D721Med (cell line): ENCODE measurements at regions not wholly inside any gene's neighbourhood (a gene's known extent, or its start where the extent isn't known, plus 50 kb on each side); places are given as distances from the start of the nearest gene placed in this dataset.

ENCODE experiments used
- DNase-seq: peaks from one replicate; pipeline ENCODE4 v3.0.0; 2011; ENCODE audit warnings: low spot score; ENCODE audit not compliant: insufficient read length
- FAIRE-seq: peaks from 2 replicates; lab custom pipeline; 2011; peaks lifted over from hg19 to GRCh38; lab: Jason Lieb, UNC
- TF ChIP-seq, protein P1 (sequence below): IDR thresholded peaks from 2 replicates; pipeline ENCODE4 v1.5.1; 2012; ENCODE audit warnings: mild to moderate bottlenecking, control low read depth; ENCODE audit not compliant: insufficient read depth; ENCODE audit errors: missing control alignments

GRCh38 chr3:187913617-187914033 is 168.4 kb upstream of the BCL6 start:
- no peak for FAIRE-seq
- TF ChIP-seq, protein P1, sequence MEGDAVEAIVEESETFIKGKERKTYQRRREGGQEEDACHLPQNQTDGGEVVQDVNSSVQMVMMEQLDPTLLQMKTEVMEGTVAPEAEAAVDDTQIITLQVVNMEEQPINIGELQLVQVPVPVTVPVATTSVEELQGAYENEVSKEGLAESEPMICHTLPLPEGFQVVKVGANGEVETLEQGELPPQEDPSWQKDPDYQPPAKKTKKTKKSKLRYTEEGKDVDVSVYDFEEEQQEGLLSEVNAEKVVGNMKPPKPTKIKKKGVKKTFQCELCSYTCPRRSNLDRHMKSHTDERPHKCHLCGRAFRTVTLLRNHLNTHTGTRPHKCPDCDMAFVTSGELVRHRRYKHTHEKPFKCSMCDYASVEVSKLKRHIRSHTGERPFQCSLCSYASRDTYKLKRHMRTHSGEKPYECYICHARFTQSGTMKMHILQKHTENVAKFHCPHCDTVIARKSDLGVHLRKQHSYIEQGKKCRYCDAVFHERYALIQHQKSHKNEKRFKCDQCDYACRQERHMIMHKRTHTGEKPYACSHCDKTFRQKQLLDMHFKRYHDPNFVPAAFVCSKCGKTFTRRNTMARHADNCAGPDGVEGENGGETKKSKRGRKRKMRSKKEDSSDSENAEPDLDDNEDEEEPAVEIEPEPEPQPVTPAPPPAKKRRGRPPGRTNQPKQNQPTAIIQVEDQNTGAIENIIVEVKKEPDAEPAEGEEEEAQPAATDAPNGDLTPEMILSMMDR, result no peak
- no peak for DNase-seq

- FAIRE-seq, result no peak
- DNase-seq, result no peak
- TF ChIP-seq, protein P1, result no peak
These were observed 169.0 kb upstream of the BCL6 start for GRCh38 chr3:187914231-187914630.

DNA sequence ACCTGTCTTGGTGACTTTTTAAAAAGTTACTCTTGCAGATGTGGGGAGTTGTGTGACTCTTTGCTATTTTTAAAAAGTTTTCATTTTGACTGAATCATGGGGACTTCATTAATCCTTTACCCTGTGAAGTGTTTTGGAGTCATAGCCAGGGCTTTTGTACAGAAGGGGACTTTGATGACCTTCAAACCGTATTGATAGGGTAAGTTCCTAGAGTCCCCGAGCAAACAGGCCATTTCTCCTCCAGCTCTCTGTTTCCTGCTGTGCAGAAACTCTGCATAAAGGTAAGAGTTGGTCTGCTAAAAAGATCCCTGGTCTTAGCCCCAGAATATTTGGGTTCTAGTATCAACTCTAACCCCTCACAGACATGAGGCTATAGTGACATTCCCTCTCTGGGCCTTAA is 170.8 kb upstream of the BCL6 start:
- DNase-seq (no peak), FAIRE-seq (no peak)
- TF ChIP-seq, protein P1, result no peak

- DNase-seq, result no peak
- TF ChIP-seq, protein P1, result no peak
- FAIRE-seq, result no peak
These were observed 172.9 kb upstream of the BCL6 start for GRCh38 chr3:187918081-187918644.

- TF ChIP-seq, protein P1, result no peak
- DNase-seq, result no peak
- no peak for FAIRE-seq
These were observed 173.8 kb upstream of the BCL6 start for GRCh38 chr3:187919048-187919447.

DNA sequence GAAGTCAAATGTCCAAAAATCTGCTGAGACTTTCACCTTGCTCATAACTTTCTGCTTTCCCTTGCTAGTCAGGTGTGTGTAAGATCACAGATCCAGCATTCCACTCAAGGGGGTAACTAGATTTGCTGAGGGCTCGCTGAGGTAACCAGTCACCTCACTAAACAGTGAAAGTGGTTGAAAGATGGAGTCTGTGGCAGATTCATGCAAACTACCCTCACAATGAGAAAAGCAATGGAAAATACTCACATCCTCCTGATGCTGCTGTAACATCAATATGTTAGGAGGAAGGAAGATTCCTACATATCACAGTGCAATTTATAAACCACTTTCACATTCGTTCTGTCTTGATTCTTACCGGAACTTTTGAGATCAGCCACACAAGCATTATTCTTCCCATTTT is 174.3 kb upstream of the BCL6 start:
- TF ChIP-seq, protein P1, result no peak
- FAIRE-seq, result no peak
- no peak for DNase-seq

- TF ChIP-seq, protein P1, result no peak
- no peak for FAIRE-seq
- no peak for DNase-seq
These were observed 174.8 kb upstream of the BCL6 start for GRCh38 chr3:187920030-187920429.
